ENCODE measurements at regions not wholly inside any gene's neighbourhood (a gene's known extent, or its start where the extent isn't known, plus 50 kb on each side); places are given as distances from the start of the nearest gene placed in this dataset.

DNA sequence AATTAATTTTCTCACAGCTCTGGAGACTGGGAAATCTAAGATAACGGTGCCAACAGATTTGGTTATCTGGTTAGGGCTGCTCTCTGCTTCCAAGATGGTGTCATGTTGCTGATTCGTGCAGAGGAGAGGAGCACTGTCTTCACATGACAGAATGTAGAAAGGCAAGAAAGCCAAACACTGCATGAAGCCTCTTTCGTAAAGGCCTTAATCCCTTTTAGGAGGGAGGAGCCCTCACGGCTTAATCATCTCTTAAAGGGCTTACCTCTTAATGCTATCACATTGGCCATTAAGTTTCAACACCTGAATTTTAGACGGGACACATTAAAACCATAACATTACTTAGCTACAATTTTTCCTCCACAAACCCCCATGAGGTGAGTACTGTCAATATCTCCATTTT lies 174.1 kb downstream of the COX18 start:
- TF ChIP-seq SMAD4 (CRISPR knock-in tag; IDR thresholded peaks at IDR 0.05) (no peak), FOXK1 (CRISPR knock-in tag; IDR thresholded peaks at IDR 0.05) (no peak), JUN (CRISPR knock-in tag; IDR thresholded peaks at IDR 0.05) (no peak)
- TF ChIP-seq, protein P1, sequence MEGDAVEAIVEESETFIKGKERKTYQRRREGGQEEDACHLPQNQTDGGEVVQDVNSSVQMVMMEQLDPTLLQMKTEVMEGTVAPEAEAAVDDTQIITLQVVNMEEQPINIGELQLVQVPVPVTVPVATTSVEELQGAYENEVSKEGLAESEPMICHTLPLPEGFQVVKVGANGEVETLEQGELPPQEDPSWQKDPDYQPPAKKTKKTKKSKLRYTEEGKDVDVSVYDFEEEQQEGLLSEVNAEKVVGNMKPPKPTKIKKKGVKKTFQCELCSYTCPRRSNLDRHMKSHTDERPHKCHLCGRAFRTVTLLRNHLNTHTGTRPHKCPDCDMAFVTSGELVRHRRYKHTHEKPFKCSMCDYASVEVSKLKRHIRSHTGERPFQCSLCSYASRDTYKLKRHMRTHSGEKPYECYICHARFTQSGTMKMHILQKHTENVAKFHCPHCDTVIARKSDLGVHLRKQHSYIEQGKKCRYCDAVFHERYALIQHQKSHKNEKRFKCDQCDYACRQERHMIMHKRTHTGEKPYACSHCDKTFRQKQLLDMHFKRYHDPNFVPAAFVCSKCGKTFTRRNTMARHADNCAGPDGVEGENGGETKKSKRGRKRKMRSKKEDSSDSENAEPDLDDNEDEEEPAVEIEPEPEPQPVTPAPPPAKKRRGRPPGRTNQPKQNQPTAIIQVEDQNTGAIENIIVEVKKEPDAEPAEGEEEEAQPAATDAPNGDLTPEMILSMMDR (IDR thresholded peaks at IDR 0.05) = no peak

All from WTC11 (cell line).